Ovary (tissue), 7 donors: ENCODE measurements at regions not wholly inside any gene's neighbourhood (a gene's known extent, or its start where the extent isn't known, plus 50 kb on each side); places are given as distances from the start of the nearest gene placed in this dataset.

Source experiments
- DNase-seq, 5 donors: peaks; one replicate each; pipeline ENCODE4 v3.0.0-alpha.2; 2019 to 2020
- H3K27ac ChIP-seq, 2 donors: fragments of 200-600 bp; one replicate each; pipeline versions ENCODE4 v1.5.1 to v1.8.0; 2019 to 2022
- H3K27me3 ChIP-seq: fragments of 200-600 bp; one replicate; pipeline ENCODE4 v1.8.0; 2022
- H3K36me3 ChIP-seq: fragments of 200-600 bp; sonication (generic); one replicate; pipeline ENCODE4 v1.5.1; 2019
- H3K4me1 ChIP-seq: one replicate; pipeline ENCODE4 v1.8.1; 2013; ENCODE audit warnings: mild to moderate bottlenecking, moderate library complexity; ENCODE audit not compliant: insufficient read depth
- H3K4me3 ChIP-seq: fragments of 200-600 bp; sonication (generic); one replicate; pipeline ENCODE4 v1.5.1; 2017
- H3K9me3 ChIP-seq, 2 donors: fragments of 200-600 bp in 1 of 2; sonication (generic) in 1 of 2; one replicate each; pipeline versions ENCODE4 v1.5.1 to v1.8.1; 2013 to 2019; ENCODE audit warnings: mild to moderate bottlenecking in 1 of 2, moderate library complexity in 1 of 2
- CTCF ChIP-seq, 3 donors: fragments of 450-650 bp in 2 of 3; fragments of 200-600 bp in 1 of 3; IDR thresholded peaks; one replicate each; pipeline versions ENCODE4 v1.5.1 to v1.8.0; 2016 to 2022; ENCODE audit warnings: antibody characterized with exemption in 3 of 3, mild to moderate bottlenecking in 1 of 3
- EP300 ChIP-seq: sonication (generic); formaldehyde crosslinking; IDR thresholded peaks from one replicate; pipeline ENCODE4 v1.6.1; 2017; ENCODE audit warnings: antibody characterized with exemption
- POLR2A ChIP-seq: fragments of 450-650 bp; IDR thresholded peaks from one replicate; pipeline ENCODE4 v1.6.1; 2017; ENCODE audit warnings: antibody characterized with exemption, mild to moderate bottlenecking, moderate library complexity
- WGBS, 3 donors: extraction: QIAGEN DNeasy Blood & Tissue Kit in 1 of 3; methylation state at CpG; one replicate each; pipeline versions ENCODE4 v1.1.5 to v1.1.7; 2013 to 2017; 5-methylcytosine and 5-hydroxymethylcytosine counted together
- intact Hi-C, 4 donors: fragments of 100-400 bp; cut with DNase I; formaldehyde crosslinking; loops; one replicate each; pipeline versions ENCODE4 v1.11.0 to v1.15.1; 2022 to 2023
- donor health status: DM: no; HTN: no; CAD: no; lungs with moderate emphysema.
- donor health status: DM: no; HTN: no; CAD: no.
- donor health status: Bipolar disorder and iron deficiency.
- donor health status: DM: no; HTN: no; CAD: no.
- donor health status: DM: yes; HTN: yes; CAD: no.

- Histone ChIP-seq H3K27ac (no peak overlapping the region), H3K36me3 (no peaks in the 10 kb centered on the region), H3K27me3 (no peaks in the 10 kb centered on the region), H3K4me3 (no peak overlapping the region), H3K9me3 (no peaks in the 10 kb centered on the region), H3K4me1 (peaks cover 3% of the 10 kb centered on the region)
- TF ChIP-seq EP300 (no peak), POLR2A (no peak), CTCF (IDR thresholded peaks at IDR 0.05) (no peak)
- 3 to 12% (median 11%) methylated on average over 4 of the region's 4 CpGs for WGBS, 3 donors
- DNase-seq, result peak; percentile 38 to 64 (median 48)
- intact Hi-C loops, result no loop called here
These were observed 495.7 kb upstream of the SMIM21 start for GRCh38 chr18:75923169-75923568.

GRCh38 chr18:75916624-75916982 lies 489.1 kb upstream of the SMIM21 start:
- H3K4me3 ChIP-seq, result peak overlapping the region; percentile 37
- TF ChIP-seq POLR2A, result no peak
- TF ChIP-seq CTCF (IDR thresholded peaks at IDR 0.05), result no peak
- no peak for TF ChIP-seq EP300
- H3K27me3 ChIP-seq, result no peaks in the 10 kb centered on the region
- WGBS, 3 donors, result 26 to 27% (median 27%) methylated on average over 16 to 18 of the region's 18 CpGs
- intact Hi-C loops, result no loop called here
- H3K9me3 ChIP-seq, result no peaks in the 10 kb centered on the region
- peaks cover 3% of the 10 kb centered on the region for H3K4me1 ChIP-seq
- no peak overlapping the region for H3K27ac ChIP-seq
- no peaks in the 10 kb centered on the region for H3K36me3 ChIP-seq
- no peak for DNase-seq

- H3K27me3 ChIP-seq, result no peaks in the 10 kb centered on the region
- peaks cover 3% of the 10 kb centered on the region for H3K4me1 ChIP-seq
- H3K4me3 ChIP-seq, result peak overlapping the region; percentile 37
- no peaks in the 10 kb centered on the region for H3K9me3 ChIP-seq
- no peak overlapping the region for H3K27ac ChIP-seq
- no peaks in the 10 kb centered on the region for H3K36me3 ChIP-seq
- WGBS, 3 donors, result 2 to 3% (median 2%) methylated on average over 68 to 77 of the region's 77 CpGs
- TF ChIP-seq EP300, result no peak
- TF ChIP-seq CTCF (IDR thresholded peaks at IDR 0.05), result no peak
- no peak for TF ChIP-seq POLR2A
- intact Hi-C loops, result no loop called here
- DNase-seq, result peak; percentile 68 to 87 (median 78)
These were observed 488.6 kb upstream of the SMIM21 start for GRCh38 chr18:75915941-75916623.

GRCh38 chr18:75912829-75913228 lies 485.3 kb upstream of the SMIM21 start:
- Histone ChIP-seq H3K27me3 (no peaks in the 10 kb centered on the region), H3K4me1 (peaks cover 3% of the 10 kb centered on the region), H3K36me3 (no peaks in the 10 kb centered on the region), H3K4me3 (no peak overlapping the region), H3K27ac (no peak overlapping the region), H3K9me3 (no peaks in the 10 kb centered on the region)
- TF ChIP-seq POLR2A (no peak), EP300 (no peak), CTCF (IDR thresholded peaks at IDR 0.05) (no peak)
- intact Hi-C loops, result no loop called here
- no peak for DNase-seq
- WGBS, 3 donors, result 47% methylated on average over 1 to 2 of the region's 2 CpGs
